Activated T-helper 1 cell treated with anti-CD3 and anti-CD28 coated beads, Interleukin-2, amount 50 U/mL, for 16 hours (primary cell): ENCODE measurements at regions not wholly inside any gene's neighbourhood (a gene's known extent, or its start where the extent isn't known, plus 50 kb on each side); places are given as distances from the start of the nearest gene placed in this dataset.
"Not testable (repeated sequence)": the region's sequence is repeated elsewhere in the genome, so short reads cannot be mapped to it uniquely, and the experiment has no call there.

Experiments
- DNase-seq, 2 donors: peaks; one replicate each; pipeline ENCODE4 v3.0.0-alpha.2; 2020; ENCODE audit warnings: low read depth in 1 of 2, low spot score in 1 of 2

DNA sequence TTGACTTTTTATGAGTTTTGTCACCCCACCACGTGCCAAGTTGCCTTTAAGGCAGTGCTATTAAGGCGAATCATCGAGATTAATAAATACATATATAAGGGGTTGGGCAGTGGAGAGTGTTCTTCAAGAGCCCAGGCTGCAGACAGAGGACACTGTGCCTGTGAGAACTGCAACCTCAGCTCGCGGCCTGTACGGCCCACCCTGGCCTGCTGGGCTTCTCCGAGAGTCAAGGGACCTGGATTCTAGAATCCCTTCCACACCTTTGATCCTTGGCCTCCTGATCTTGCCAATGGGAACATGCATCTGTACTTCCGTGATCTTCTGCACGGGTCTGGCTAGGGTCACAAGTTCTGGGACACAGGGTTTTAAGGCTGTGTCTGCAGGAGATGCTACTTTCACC, 54.5 kb downstream of the IRX5 start:
- DNase-seq, result no peak

DNA sequence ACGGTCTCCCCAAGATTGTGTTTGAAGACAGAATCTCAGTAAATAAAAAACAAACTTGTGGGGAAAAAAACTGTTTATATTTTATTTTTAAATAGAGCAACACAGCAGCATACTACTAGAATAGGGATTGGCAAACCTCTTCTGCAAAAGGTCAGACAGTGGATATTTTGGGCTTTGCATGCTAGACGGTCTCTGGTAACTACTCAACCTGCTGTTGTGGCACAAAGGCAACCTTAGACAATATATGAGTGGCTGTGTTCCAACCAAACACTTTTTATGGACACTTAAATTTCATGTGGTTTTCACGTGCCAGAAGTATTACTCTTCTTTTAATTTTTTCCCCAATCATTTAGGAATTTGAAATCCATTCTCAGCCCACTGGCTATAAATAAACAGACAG, 55.0 kb downstream of the IRX5 start:
- no peak for DNase-seq

DNA sequence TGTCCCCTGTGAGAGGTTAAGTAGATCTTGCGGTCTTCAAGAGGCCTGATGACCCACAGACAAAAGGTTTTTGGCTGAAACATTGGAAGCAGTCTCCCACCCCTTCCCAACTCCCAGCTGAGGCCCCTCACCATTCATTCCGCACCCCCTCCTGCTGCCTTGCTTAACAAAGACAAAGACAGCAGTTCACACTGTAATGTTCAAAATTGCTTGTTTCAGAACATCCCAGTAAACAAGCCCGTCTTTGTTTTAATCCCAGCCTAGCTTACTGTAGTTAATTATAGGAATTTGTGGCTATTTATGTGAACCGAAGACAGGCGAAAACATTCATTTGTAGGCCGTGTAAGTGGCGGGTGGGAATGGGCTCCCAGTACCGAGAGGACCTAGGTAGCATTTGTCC, 55.7 kb downstream of the IRX5 start:
- DNase-seq, result no peak

- DNase-seq, result no peak
Measured at GRCh38 chr16:54987081-54987480, 56.4 kb downstream of the IRX5 start.

- no peak for DNase-seq
Measured at GRCh38 chr16:54991525-54991924, 60.9 kb downstream of the IRX5 start.

DNA sequence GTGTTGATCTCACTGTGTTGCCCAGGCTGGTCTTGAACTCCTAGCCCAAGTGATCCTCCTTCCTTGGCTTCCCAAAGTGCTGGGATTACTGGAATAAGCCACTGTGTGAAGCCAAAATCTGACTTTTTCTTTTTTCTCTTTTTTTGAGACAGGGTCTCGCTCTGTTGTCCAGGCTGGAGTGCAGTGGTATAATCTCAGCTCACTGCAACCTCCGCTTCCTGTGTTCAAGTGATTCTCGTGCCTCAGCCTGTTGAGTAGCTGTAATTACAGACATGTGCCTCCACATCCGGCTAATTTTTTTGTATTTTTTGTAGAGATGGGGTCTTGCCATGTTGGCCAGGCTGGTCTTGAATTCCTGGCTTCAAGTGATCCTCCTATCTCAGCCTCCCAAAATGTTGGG, 61.3 kb downstream of the IRX5 start:
- not testable (repeated sequence) for DNase-seq

- no peak for DNase-seq
Measured at GRCh38 chr16:54993106-54993895, 62.6 kb downstream of the IRX5 start.

GRCh38 chr16:54996186-54996585, 65.5 kb downstream of the IRX5 start:
- DNase-seq, result no peak

GRCh38 chr16:54998834-54999233, 68.2 kb downstream of the IRX5 start:
- no peak for DNase-seq

DNA sequence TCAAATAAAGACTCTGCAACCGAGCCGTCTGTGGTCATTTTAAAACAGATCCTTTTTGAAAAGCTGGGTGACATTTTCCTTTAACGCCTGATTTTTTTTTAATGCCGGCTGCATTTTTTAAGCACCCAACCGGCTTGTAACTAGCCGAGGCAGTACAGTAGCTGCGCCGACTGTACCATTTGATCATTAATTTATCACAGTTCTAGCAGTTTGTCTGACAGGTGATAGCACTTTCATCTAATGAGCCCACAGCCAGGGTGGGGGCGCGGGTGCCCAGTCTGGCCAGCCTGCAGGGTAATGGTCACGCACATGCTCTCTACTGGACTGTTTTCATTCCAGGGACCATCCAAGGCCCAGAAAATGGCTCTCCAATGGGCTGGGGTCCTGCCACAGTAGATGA, 68.8 kb downstream of the IRX5 start:
- no peak for DNase-seq

- DNase-seq, result no peak
Measured at GRCh38 chr16:55000595-55000994, 69.9 kb downstream of the IRX5 start.

GRCh38 chr16:55001931-55002330, 71.3 kb downstream of the IRX5 start:
- DNase-seq, result no peak

- no peak for DNase-seq
Measured at GRCh38 chr16:55002419-55002818, 71.8 kb downstream of the IRX5 start.

- DNase-seq, result no peak
Measured at GRCh38 chr16:55003306-55003705, 72.6 kb downstream of the IRX5 start.

GRCh38 chr16:55003916-55004315, 73.3 kb downstream of the IRX5 start:
- DNase-seq, result no peak

GRCh38 chr16:55007504-55007903, 76.8 kb downstream of the IRX5 start:
- no peak for DNase-seq

- no peak for DNase-seq
Measured at GRCh38 chr16:55008836-55009510, 78.3 kb downstream of the IRX5 start.

GRCh38 chr16:55009581-55009980, 78.9 kb downstream of the IRX5 start:
- no peak for DNase-seq

GRCh38 chr16:55010492-55011160, 80.0 kb downstream of the IRX5 start:
- DNase-seq, result no peak

- no peak for DNase-seq
Measured at GRCh38 chr16:55012362-55012761, 81.7 kb downstream of the IRX5 start.

GRCh38 chr16:55012793-55013192, 82.1 kb downstream of the IRX5 start:
- no peak for DNase-seq

DNA sequence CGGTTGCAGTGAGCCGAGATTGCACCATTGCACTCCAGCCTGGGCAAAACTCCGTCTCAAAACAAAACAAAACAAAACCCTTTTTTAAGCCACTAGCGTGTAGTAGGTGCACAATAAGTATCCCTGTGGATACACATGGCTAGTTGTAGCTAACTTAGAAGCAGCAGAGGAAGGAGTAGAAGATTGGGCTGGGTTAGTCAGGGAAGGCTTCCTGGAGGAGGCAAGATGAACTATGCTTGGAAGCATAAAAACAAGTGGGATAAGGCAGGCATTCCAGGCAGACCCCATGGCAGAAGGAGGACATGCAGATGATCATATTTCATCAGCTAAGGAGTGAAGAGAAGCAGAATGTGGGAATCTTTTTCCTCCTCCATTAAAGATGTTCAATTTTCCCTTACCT, 83.4 kb downstream of the IRX5 start:
- no peak for DNase-seq
